ENCODE measurements at regions not wholly inside any gene's neighbourhood (a gene's known extent, or its start where the extent isn't known, plus 50 kb on each side); places are given as distances from the start of the nearest gene placed in this dataset.
A peak's percentile ranks its signal among the peaks of the same experiment; 100 is the strongest.

DNA sequence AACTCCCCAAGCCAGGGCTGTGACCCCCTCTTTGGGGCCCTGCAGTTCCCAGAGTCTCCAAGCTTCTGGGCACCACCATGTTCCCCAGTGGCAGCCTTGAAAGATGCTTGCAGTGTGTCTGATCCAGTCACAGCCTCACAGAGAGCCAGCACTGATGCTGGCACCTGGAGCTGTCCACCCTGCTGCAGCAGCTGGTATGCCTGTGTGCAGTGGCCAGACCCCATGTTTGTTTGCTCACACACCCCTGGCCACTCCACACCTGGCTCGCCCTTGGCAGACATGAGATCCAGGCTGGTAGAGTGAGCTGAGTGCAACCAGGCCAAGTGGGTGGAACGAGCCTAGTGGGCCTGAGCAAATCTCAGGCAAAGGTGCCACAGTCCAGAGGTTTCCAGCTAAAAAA lies 106.0 kb downstream of the C9orf50 start:
- 67 to 77% methylated on average over 2 of the region's 2 CpGs for WGBS, 2 donors
- DNase-seq = peak; percentile 36
- H3K36me3 ChIP-seq = no peaks in the 10 kb centered on the region
- no peak overlapping the region for H3K27ac ChIP-seq
- peaks cover 0 to 7% (median 4%) of the 10 kb centered on the region in 4 donors for H3K9me3 ChIP-seq
- TF ChIP-seq, protein P1, sequence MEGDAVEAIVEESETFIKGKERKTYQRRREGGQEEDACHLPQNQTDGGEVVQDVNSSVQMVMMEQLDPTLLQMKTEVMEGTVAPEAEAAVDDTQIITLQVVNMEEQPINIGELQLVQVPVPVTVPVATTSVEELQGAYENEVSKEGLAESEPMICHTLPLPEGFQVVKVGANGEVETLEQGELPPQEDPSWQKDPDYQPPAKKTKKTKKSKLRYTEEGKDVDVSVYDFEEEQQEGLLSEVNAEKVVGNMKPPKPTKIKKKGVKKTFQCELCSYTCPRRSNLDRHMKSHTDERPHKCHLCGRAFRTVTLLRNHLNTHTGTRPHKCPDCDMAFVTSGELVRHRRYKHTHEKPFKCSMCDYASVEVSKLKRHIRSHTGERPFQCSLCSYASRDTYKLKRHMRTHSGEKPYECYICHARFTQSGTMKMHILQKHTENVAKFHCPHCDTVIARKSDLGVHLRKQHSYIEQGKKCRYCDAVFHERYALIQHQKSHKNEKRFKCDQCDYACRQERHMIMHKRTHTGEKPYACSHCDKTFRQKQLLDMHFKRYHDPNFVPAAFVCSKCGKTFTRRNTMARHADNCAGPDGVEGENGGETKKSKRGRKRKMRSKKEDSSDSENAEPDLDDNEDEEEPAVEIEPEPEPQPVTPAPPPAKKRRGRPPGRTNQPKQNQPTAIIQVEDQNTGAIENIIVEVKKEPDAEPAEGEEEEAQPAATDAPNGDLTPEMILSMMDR (IDR thresholded peaks at IDR 0.05) = no peak
- TF ChIP-seq POLR2A (IDR thresholded peaks at IDR 0.05) (no peak), EP300 (IDR thresholded peaks at IDR 0.05) (no peak), POLR2AphosphoS5 (IDR thresholded peaks at IDR 0.05) (no peak)
- no peaks in the 10 kb centered on the region for H3K4me1 ChIP-seq
- H3K4me3 ChIP-seq = no peak overlapping the region
- no peaks in the 10 kb centered on the region for H3K27me3 ChIP-seq
- intact Hi-C loops (cut with DNase I) = no loop called here

- WGBS, 2 donors = 72 to 73% methylated on average over 3 of the region's 3 CpGs
These were observed 106.4 kb downstream of the C9orf50 start for GRCh38 chr9:129514497-129514867.

GRCh38 chr9:129513856-129514496 lies 106.9 kb downstream of the C9orf50 start:
- WGBS, 2 donors = 95% methylated on average over 7 of the region's 7 CpGs
- no peak for DNase-seq
- Histone ChIP-seq H3K9me3 (peaks cover 4 to 7% (median 4%) of the 10 kb centered on the region in 4 donors), H3K27me3 (no peaks in the 10 kb centered on the region), H3K4me1 (no peaks in the 10 kb centered on the region), H3K4me3 (no peak overlapping the region), H3K36me3 (no peaks in the 10 kb centered on the region), H3K27ac (no peak overlapping the region)
- no peak for TF ChIP-seq POLR2A (IDR thresholded peaks at IDR 0.05)
- no peak for TF ChIP-seq EP300 (IDR thresholded peaks at IDR 0.05)
- no peak for TF ChIP-seq POLR2AphosphoS5 (IDR thresholded peaks at IDR 0.05)
- TF ChIP-seq, protein P1 (IDR thresholded peaks at IDR 0.05) = no peak
- intact Hi-C loops (cut with DNase I) = no loop called here

More at GRCh38 chr9:129514497-129514867, 106.4 kb downstream of the C9orf50 start:
- intact Hi-C loops (cut with DNase I) = no loop called here
- peak; percentile 8 for DNase-seq
- TF ChIP-seq EP300 (IDR thresholded peaks at IDR 0.05) (no peak), POLR2A (IDR thresholded peaks at IDR 0.05) (no peak), POLR2AphosphoS5 (IDR thresholded peaks at IDR 0.05) (no peak)
- TF ChIP-seq, protein P1 (IDR thresholded peaks at IDR 0.05) = no peak
- Histone ChIP-seq H3K27ac (no peak overlapping the region), H3K4me1 (no peaks in the 10 kb centered on the region), H3K27me3 (no peaks in the 10 kb centered on the region), H3K36me3 (no peaks in the 10 kb centered on the region), H3K9me3 (peaks cover 4 to 7% (median 4%) of the 10 kb centered on the region in 4 donors), H3K4me3 (no peak overlapping the region)

DNA sequence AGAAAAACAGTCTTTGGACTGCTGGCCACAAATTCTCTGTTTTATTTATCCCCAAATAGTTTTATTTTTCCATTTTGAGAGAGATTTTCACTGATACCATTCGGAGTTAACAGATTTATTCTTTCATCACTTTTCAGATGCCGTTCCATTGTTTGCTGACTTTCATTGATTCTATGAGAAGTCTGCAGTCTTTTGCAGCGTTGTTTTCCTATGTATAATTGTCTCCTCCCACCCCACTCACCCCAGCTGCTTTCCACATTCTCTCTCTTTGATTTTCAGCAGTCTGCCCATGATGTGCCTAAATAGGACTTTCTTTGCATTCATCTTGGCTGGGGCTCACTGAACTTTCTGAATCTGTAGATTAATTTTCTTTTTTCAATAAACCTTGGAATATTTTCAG lies 107.6 kb downstream of the C9orf50 start:
- WGBS, 2 donors = 72 to 84% methylated on average over 3 of the region's 3 CpGs

More for the DNA sequence above, 107.6 kb downstream of the C9orf50 start:
- H3K4me3 ChIP-seq = no peak overlapping the region
- DNase-seq = peak; percentile 2
- no peaks in the 10 kb centered on the region for H3K36me3 ChIP-seq
- peaks cover 4 to 7% (median 4%) of the 10 kb centered on the region in 4 donors for H3K9me3 ChIP-seq
- no peaks in the 10 kb centered on the region for H3K27me3 ChIP-seq
- H3K27ac ChIP-seq = no peak overlapping the region
- intact Hi-C loops (cut with DNase I) = no loop called here
- TF ChIP-seq POLR2A (IDR thresholded peaks at IDR 0.05) (no peak), POLR2AphosphoS5 (IDR thresholded peaks at IDR 0.05) (no peak), EP300 (IDR thresholded peaks at IDR 0.05) (no peak)
- TF ChIP-seq, protein P1 (IDR thresholded peaks at IDR 0.05) = no peak
- no peaks in the 10 kb centered on the region for H3K4me1 ChIP-seq
